Astrocyte of the spinal cord (primary cell): ENCODE measurements at regions not wholly inside any gene's neighbourhood (a gene's known extent, or its start where the extent isn't known, plus 50 kb on each side); places are given as distances from the start of the nearest gene placed in this dataset.
"Not testable (repeated sequence)": the region's sequence is repeated elsewhere in the genome, so short reads cannot be mapped to it uniquely, and the experiment has no call there.

Source experiments
- DNase-seq: peaks from one replicate; pipeline ENCODE4 v3.0.0; 2011; ENCODE audit warnings: low read depth, low spot score
- H3K4me3 ChIP-seq: 2 replicates; pipeline ENCODE4 v1.5.1; 2011; ENCODE audit warnings: low read depth, mild to moderate bottlenecking, low read length, moderate library complexity
- CTCF ChIP-seq: IDR thresholded peaks from 2 replicates; pipeline ENCODE4 v1.5.1; 2012; ENCODE audit warnings: low read depth, mild to moderate bottlenecking, low read length, inconsistent platforms
- in situ Hi-C: cut with HindIII; loops from 2 replicates; pipeline ENCODE4 v1.10.0; 2017; ENCODE audit warnings: low sequenced_read_pairs

GRCh38 chr5:172508471-172509404, 54.4 kb upstream of the SH3PXD2B start:
- in situ Hi-C loops: no loop called here
- no peak overlapping the region for H3K4me3 ChIP-seq
- no peak for TF ChIP-seq CTCF
- DNase-seq: no peak

GRCh38 chr5:172507485-172507884, 53.2 kb upstream of the SH3PXD2B start:
- H3K4me3 ChIP-seq, in situ Hi-C loops, DNase-seq: not testable (repeated sequence)

- TF ChIP-seq CTCF: no peak
- H3K4me3 ChIP-seq: no peak overlapping the region
- DNase-seq: no peak
- in situ Hi-C loops: no loop called here
These were observed 52.6 kb upstream of the SH3PXD2B start for GRCh38 chr5:172506921-172507320.

- in situ Hi-C loops: no loop called here
- no peak for TF ChIP-seq CTCF
- H3K4me3 ChIP-seq: no peak overlapping the region
- DNase-seq: no peak
These were observed 51.9 kb upstream of the SH3PXD2B start for GRCh38 chr5:172506251-172506650.

- no peak for DNase-seq
- in situ Hi-C loops: no loop called here
- TF ChIP-seq CTCF: no peak
- no peak overlapping the region for H3K4me3 ChIP-seq
These were observed 51.5 kb upstream of the SH3PXD2B start for GRCh38 chr5:172505845-172506244.

GRCh38 chr5:172505403-172505759, 51.1 kb upstream of the SH3PXD2B start:
- TF ChIP-seq CTCF: no peak
- H3K4me3 ChIP-seq: no peak overlapping the region
- no peak for DNase-seq
- in situ Hi-C loops: no loop called here

GRCh38 chr5:172504701-172505402, 50.5 kb upstream of the SH3PXD2B start:
- no peak overlapping the region for H3K4me3 ChIP-seq
- no peak for DNase-seq
- in situ Hi-C loops: no loop called here
- no peak for TF ChIP-seq CTCF
